ENCODE measurements at regions not wholly inside any gene's neighbourhood (a gene's known extent, or its start where the extent isn't known, plus 50 kb on each side); places are given as distances from the start of the nearest gene placed in this dataset.

DNA sequence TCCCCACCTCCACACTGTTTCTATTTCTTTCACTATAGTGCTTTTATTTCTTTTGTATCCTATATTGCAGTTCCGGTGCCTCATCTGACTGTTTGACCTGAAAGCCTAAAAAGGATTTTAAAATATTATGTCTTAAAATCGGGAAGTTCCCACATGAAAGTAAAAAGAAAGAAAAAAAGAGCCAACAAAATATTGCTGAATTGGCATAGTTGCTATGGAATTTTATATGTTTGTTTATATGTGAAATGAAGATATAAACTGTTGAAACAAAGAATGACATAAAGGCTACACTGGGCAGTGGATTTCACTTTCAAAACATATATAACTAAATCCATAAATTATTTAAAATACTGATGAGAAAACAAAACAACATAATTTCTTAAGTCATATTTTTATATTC, 1383.7 kb downstream of the C4orf33 start:
- TF ChIP-seq, protein P1, sequence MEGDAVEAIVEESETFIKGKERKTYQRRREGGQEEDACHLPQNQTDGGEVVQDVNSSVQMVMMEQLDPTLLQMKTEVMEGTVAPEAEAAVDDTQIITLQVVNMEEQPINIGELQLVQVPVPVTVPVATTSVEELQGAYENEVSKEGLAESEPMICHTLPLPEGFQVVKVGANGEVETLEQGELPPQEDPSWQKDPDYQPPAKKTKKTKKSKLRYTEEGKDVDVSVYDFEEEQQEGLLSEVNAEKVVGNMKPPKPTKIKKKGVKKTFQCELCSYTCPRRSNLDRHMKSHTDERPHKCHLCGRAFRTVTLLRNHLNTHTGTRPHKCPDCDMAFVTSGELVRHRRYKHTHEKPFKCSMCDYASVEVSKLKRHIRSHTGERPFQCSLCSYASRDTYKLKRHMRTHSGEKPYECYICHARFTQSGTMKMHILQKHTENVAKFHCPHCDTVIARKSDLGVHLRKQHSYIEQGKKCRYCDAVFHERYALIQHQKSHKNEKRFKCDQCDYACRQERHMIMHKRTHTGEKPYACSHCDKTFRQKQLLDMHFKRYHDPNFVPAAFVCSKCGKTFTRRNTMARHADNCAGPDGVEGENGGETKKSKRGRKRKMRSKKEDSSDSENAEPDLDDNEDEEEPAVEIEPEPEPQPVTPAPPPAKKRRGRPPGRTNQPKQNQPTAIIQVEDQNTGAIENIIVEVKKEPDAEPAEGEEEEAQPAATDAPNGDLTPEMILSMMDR (IDR thresholded peaks at IDR 0.05), result no peak
- no peak for TF ChIP-seq POLR2A (IDR thresholded peaks at IDR 0.05)

Measured in vagina (tissue), 2 donors.